Neutrophil (primary cell): ENCODE measurements at regions not wholly inside any gene's neighbourhood (a gene's known extent, or its start where the extent isn't known, plus 50 kb on each side); places are given as distances from the start of the nearest gene placed in this dataset.

Experiments
- H3K27ac ChIP-seq: fragments of 200-600 bp; sonication (generic); 2 replicates; pipeline ENCODE4 v1.5.1; 2016; ENCODE audit warnings: mild to moderate bottlenecking, moderate library complexity
- H3K27me3 ChIP-seq: fragments of 200-600 bp; sonication (generic); 2 replicates; pipeline ENCODE4 v1.6.0; 2016; ENCODE audit warnings: mild to moderate bottlenecking
- H3K36me3 ChIP-seq: fragments of 200-600 bp; sonication (generic); 2 replicates; pipeline ENCODE4 v1.5.1; 2017
- H3K4me1 ChIP-seq, 2 experiments: fragments of 200-600 bp in 1 of 2; sonication (generic) in 1 of 2; 1 replicate in 1 of 2; 2 replicates in 1 of 2; pipeline versions ENCODE4 v1.5.1 to v1.6.1; 2013 to 2016; ENCODE audit warnings: low read depth in 1 of 2, low read length in 1 of 2, mild to moderate bottlenecking in 1 of 2, moderate library complexity in 1 of 2; ENCODE audit not compliant: control insufficient read depth in 1 of 2, insufficient read depth in 1 of 2
- H3K4me3 ChIP-seq, 2 experiments: fragments of 200-600 bp in 1 of 2; sonication (generic) in 1 of 2; 1 replicate in 1 of 2; 2 replicates in 1 of 2; pipeline ENCODE4 v1.5.1; 2013 to 2016; ENCODE audit warnings: low read depth in 1 of 2, low read length in 1 of 2, mild to moderate bottlenecking in 1 of 2, moderate library complexity in 1 of 2
- H3K9me3 ChIP-seq: fragments of 200-600 bp; sonication (generic); 2 replicates; pipeline ENCODE4 v1.5.1; 2016
- TF ChIP-seq, protein P1 (sequence below): fragments of 200-600 bp; sonication (generic); IDR thresholded peaks from 2 replicates; pipeline ENCODE4 v1.5.1; 2016; ENCODE audit warnings: antibody characterized with exemption

GRCh38 chr14:87879389-87879788 lies 113.6 kb downstream of the GALC start:
- H3K27ac ChIP-seq, result no peak overlapping the region
- TF ChIP-seq, protein P1, sequence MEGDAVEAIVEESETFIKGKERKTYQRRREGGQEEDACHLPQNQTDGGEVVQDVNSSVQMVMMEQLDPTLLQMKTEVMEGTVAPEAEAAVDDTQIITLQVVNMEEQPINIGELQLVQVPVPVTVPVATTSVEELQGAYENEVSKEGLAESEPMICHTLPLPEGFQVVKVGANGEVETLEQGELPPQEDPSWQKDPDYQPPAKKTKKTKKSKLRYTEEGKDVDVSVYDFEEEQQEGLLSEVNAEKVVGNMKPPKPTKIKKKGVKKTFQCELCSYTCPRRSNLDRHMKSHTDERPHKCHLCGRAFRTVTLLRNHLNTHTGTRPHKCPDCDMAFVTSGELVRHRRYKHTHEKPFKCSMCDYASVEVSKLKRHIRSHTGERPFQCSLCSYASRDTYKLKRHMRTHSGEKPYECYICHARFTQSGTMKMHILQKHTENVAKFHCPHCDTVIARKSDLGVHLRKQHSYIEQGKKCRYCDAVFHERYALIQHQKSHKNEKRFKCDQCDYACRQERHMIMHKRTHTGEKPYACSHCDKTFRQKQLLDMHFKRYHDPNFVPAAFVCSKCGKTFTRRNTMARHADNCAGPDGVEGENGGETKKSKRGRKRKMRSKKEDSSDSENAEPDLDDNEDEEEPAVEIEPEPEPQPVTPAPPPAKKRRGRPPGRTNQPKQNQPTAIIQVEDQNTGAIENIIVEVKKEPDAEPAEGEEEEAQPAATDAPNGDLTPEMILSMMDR, result no peak

GRCh38 chr14:87878959-87879358 lies 114.0 kb downstream of the GALC start:
- H3K4me1 ChIP-seq, result no peaks in the 10 kb centered on the region
- no peaks in the 10 kb centered on the region for H3K36me3 ChIP-seq
- no peaks in the 10 kb centered on the region for H3K27me3 ChIP-seq
- TF ChIP-seq, protein P1, result no peak
- no peaks in the 10 kb centered on the region for H3K9me3 ChIP-seq
- no peak overlapping the region for H3K27ac ChIP-seq
- no peak overlapping the region for H3K4me3 ChIP-seq

More at GRCh38 chr14:87879389-87879788, 113.6 kb downstream of the GALC start:
- Histone ChIP-seq H3K36me3 (no peaks in the 10 kb centered on the region), H3K4me1 (no peaks in the 10 kb centered on the region), H3K9me3 (no peaks in the 10 kb centered on the region), H3K4me3 (no peak overlapping the region), H3K27me3 (no peaks in the 10 kb centered on the region)

DNA sequence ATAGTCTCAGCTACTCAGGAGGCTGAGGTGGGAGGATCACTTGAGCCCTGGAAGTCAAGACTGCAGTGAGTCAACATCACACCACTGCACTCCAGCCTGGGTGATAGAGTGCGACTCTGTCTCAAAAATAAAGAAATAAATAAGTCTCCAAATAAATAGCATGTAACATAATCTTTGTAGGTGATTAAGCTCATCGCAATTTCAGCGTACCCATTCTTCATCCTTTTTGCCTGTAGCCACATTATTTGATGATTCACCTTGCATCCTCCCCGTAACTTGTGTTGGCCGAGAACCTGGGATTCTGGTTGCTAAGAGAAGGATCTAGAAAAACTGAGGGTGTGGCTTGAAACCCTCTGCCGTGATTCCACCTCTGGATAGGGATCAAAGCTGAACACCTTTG lies 115.1 kb downstream of the GALC start:
- Histone ChIP-seq H3K9me3 (no peaks in the 10 kb centered on the region), H3K4me3 (no peak overlapping the region), H3K4me1 (no peaks in the 10 kb centered on the region), H3K27me3 (no peaks in the 10 kb centered on the region), H3K36me3 (no peaks in the 10 kb centered on the region), H3K27ac (no peak overlapping the region)
- TF ChIP-seq, protein P1, result no peak

- TF ChIP-seq, protein P1, result no peak
- Histone ChIP-seq H3K9me3 (no peaks in the 10 kb centered on the region), H3K27me3 (no peaks in the 10 kb centered on the region), H3K4me3 (no peak overlapping the region), H3K27ac (no peak overlapping the region), H3K36me3 (no peaks in the 10 kb centered on the region), H3K4me1 (no peaks in the 10 kb centered on the region)
Measured at GRCh38 chr14:87874676-87875075, 118.3 kb downstream of the GALC start.

DNA sequence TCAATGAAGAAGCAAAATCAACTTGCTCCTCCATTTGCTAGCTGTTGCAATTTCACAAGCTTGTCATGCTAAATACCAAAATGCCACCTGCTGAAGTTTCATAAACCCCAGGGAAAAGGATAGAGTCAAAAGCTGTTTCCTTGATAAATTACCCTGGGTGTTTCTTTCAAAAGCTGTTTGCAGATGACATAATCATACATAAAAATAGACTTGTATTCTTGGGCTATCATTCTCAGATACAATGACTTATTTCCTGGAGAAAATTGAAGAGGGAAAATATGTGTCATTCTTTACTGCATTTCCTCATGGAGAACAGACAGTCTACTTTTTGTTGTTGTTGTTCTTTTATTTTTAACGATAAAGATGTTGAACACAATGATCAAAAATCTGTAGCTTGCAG lies 119.2 kb downstream of the GALC start:
- TF ChIP-seq, protein P1, result no peak
- no peaks in the 10 kb centered on the region for H3K27me3 ChIP-seq
- no peak overlapping the region for H3K4me3 ChIP-seq
- H3K36me3 ChIP-seq, result no peaks in the 10 kb centered on the region
- H3K9me3 ChIP-seq, result no peaks in the 10 kb centered on the region
- H3K4me1 ChIP-seq, result no peaks in the 10 kb centered on the region
- no peak overlapping the region for H3K27ac ChIP-seq
